Neuronal stem cell (in vitro differentiated cells): ENCODE measurements at regions not wholly inside any gene's neighbourhood (a gene's known extent, or its start where the extent isn't known, plus 50 kb on each side); places are given as distances from the start of the nearest gene placed in this dataset.

Source experiments
- DNase-seq: peaks from one replicate; pipeline ENCODE4 v3.0.0-alpha.2; 2013; ENCODE audit warnings: low spot score
- H2AFZ ChIP-seq: one replicate; pipeline ENCODE4 v1.6.1; 2013; ENCODE audit warnings: mild to moderate bottlenecking, low read length, inconsistent platforms
- H2AK5ac ChIP-seq: 2 replicates; pipeline ENCODE4 v1.6.1; 2013; ENCODE audit warnings: low read depth, mild to moderate bottlenecking, inconsistent platforms, low read length, moderate library complexity, mixed read lengths
- H2BK120ac ChIP-seq: 2 replicates; pipeline ENCODE4 v1.6.1; 2013; ENCODE audit warnings: low read depth, mild to moderate bottlenecking, inconsistent platforms, low read length, moderate library complexity, mixed read lengths
- H2BK12ac ChIP-seq: one replicate; pipeline ENCODE4 v1.6.1; 2013; ENCODE audit warnings: low read length, inconsistent platforms
- H2BK15ac ChIP-seq: 2 replicates; pipeline ENCODE4 v1.6.1; 2013; ENCODE audit warnings: mild to moderate bottlenecking, low read length, inconsistent platforms, mixed read lengths
- H2BK5ac ChIP-seq: one replicate; pipeline ENCODE4 v1.6.1; 2013; ENCODE audit warnings: inconsistent platforms, mild to moderate bottlenecking, low read length, moderate library complexity
- H3K14ac ChIP-seq: one replicate; pipeline ENCODE4 v1.6.1; 2013; ENCODE audit warnings: low read length, inconsistent platforms
- H3K18ac ChIP-seq: 2 replicates; pipeline ENCODE4 v1.6.1; 2013; ENCODE audit warnings: low read length, inconsistent platforms
- H3K23ac ChIP-seq: 2 replicates; pipeline ENCODE4 v1.6.1; 2013; ENCODE audit warnings: low read depth, mild to moderate bottlenecking, mixed read lengths, low read length, inconsistent platforms; ENCODE audit not compliant: poor library complexity
- H3K27ac ChIP-seq: replicated peaks from 3 replicates; pipeline ENCODE4 v1.5.1; 2013; ENCODE audit warnings: low read length, inconsistent platforms
- H3K27me3 ChIP-seq, 3 experiments: 2 replicates each; pipeline ENCODE4 v1.6.1; 2013; ENCODE audit warnings: low read length in 3 of 3, mild to moderate bottlenecking in 2 of 3, inconsistent platforms in 1 of 3, low read depth in 1 of 3, mixed read lengths in 1 of 3, moderate library complexity in 1 of 3; ENCODE audit not compliant: control insufficient read depth in 3 of 3, insufficient read depth in 3 of 3
- H3K36me3 ChIP-seq, 2 donors: replicated peaks in 1 of 2; 2 replicates each; pipeline ENCODE4 v1.6.1; 2013; ENCODE audit warnings: low read length in 2 of 2; ENCODE audit not compliant: control insufficient read depth in 2 of 2, insufficient read depth in 2 of 2
- H3K4ac ChIP-seq: 2 replicates; pipeline ENCODE4 v1.6.1; 2013; ENCODE audit warnings: inconsistent platforms, mild to moderate bottlenecking, low read length, moderate library complexity
- H3K4me1 ChIP-seq, 2 donors: 1 replicate in 1 of 2; 2 replicates in 1 of 2; pipeline ENCODE4 v1.6.1; 2013; ENCODE audit warnings: low read length in 2 of 2, low read depth in 1 of 2; ENCODE audit not compliant: control insufficient read depth in 2 of 2, insufficient read depth in 1 of 2
- H3K4me2 ChIP-seq: one replicate; pipeline ENCODE4 v1.6.1; 2013; ENCODE audit warnings: mild to moderate bottlenecking, low read length, inconsistent platforms; ENCODE audit not compliant: insufficient read depth, poor library complexity, severe bottlenecking
- H3K4me3 ChIP-seq, 2 donors: 2 replicates each; pipeline ENCODE4 v1.5.1; 2013; ENCODE audit warnings: low read length in 2 of 2, mild to moderate bottlenecking in 2 of 2, inconsistent platforms in 1 of 2, moderate library complexity in 1 of 2
- H3K79me1 ChIP-seq: one replicate; pipeline ENCODE4 v1.6.1; 2013; ENCODE audit warnings: low read depth, mild to moderate bottlenecking, inconsistent platforms, low read length, moderate library complexity
- H3K9ac ChIP-seq: one replicate; pipeline ENCODE4 v1.6.1; 2013; ENCODE audit warnings: mild to moderate bottlenecking, low read depth, low read length, inconsistent platforms; ENCODE audit not compliant: poor library complexity
- H3K9me3 ChIP-seq, 2 donors: replicated peaks in 1 of 2; 2 replicates each; pipeline versions ENCODE3 to v1.6.1; 2013; ENCODE audit warnings: low read length in 2 of 2, mild to moderate bottlenecking in 2 of 2, inconsistent platforms in 1 of 2, low read depth in 1 of 2, mixed read lengths in 1 of 2, moderate library complexity in 1 of 2; ENCODE audit not compliant: control insufficient read depth in 2 of 2, insufficient read depth in 1 of 2
- H4K8ac ChIP-seq: one replicate; pipeline ENCODE4 v1.6.1; 2013; ENCODE audit warnings: low read depth, mild to moderate bottlenecking, inconsistent platforms, low read length, moderate library complexity
- H4K91ac ChIP-seq: one replicate; pipeline ENCODE4 v1.6.1; 2013; ENCODE audit warnings: low read length, low read depth, mild to moderate bottlenecking, inconsistent platforms; ENCODE audit not compliant: poor library complexity
- WGBS, 2 donors: extraction: QIAGEN DNeasy Blood & Tissue Kit; methylation state at CpG; one replicate each; pipeline ENCODE4 v1.1.7; 2013; ENCODE audit warnings: missing lambda C conversion rate in 2 of 2, mixed read lengths in 1 of 2; ENCODE audit not compliant: insufficient read length in 2 of 2, insufficient replicate concordance in 1 of 2; ENCODE audit errors: extremely low coverage in 2 of 2; 5-methylcytosine and 5-hydroxymethylcytosine counted together

GRCh38 chr12:18141048-18141982 lies 51.3 kb upstream of the RERGL start:
- Histone ChIP-seq H2BK12ac (no peak overlapping the region), H2BK5ac (no peak overlapping the region), H3K9me3 (no peaks in the 10 kb centered on the region), H3K14ac (no peak overlapping the region), H2BK120ac (no peak overlapping the region), H3K4me2 (no peak overlapping the region), H3K4ac (no peak overlapping the region), H4K8ac (no peak overlapping the region), H3K27me3 (no peaks in the 10 kb centered on the region), H3K9ac (no peak overlapping the region), H2AFZ (peak overlapping the region; percentile 29), H3K79me1 (no peaks in the 10 kb centered on the region), H3K4me1 (no peaks in the 10 kb centered on the region), H3K18ac (no peak overlapping the region), H3K4me3 (no peak overlapping the region), H2BK15ac (no peak overlapping the region), H3K27ac (no peak overlapping the region), H3K23ac (no peak overlapping the region), H3K36me3 (no peaks in the 10 kb centered on the region), H2AK5ac (no peak overlapping the region), H4K91ac (no peak overlapping the region)
- no CpG with 5 or more reads among the region's 4 CpGs for whole genome bisulfite sequencing, 2 donors
- DNase-seq = no peak

- Histone ChIP-seq H3K9me3 (no peaks in the 10 kb centered on the region), H2BK120ac (no peak overlapping the region), H3K27ac (no peak overlapping the region), H3K27me3 (no peaks in the 10 kb centered on the region), H2AK5ac (no peak overlapping the region), H3K79me1 (no peaks in the 10 kb centered on the region), H3K23ac (no peak overlapping the region), H2AFZ (no peak overlapping the region), H3K4me1 (no peaks in the 10 kb centered on the region), H3K9ac (no peak overlapping the region), H3K14ac (no peak overlapping the region), H3K4me3 (no peak overlapping the region), H3K18ac (no peak overlapping the region), H3K36me3 (no peaks in the 10 kb centered on the region), H4K8ac (no peak overlapping the region), H4K91ac (no peak overlapping the region), H3K4me2 (no peak overlapping the region), H3K4ac (no peak overlapping the region), H2BK15ac (no peak overlapping the region), H2BK5ac (no peak overlapping the region), H2BK12ac (no peak overlapping the region)
- DNase-seq = peak; percentile 15
- WGBS, 2 donors = no CpG with 5 or more reads among the region's 1 CpG
These were observed 50.1 kb upstream of the RERGL start for GRCh38 chr12:18139989-18140596.
